ENCODE measurements at regions not wholly inside any gene's neighbourhood (a gene's known extent, or its start where the extent isn't known, plus 50 kb on each side); places are given as distances from the start of the nearest gene placed in this dataset.

DNA sequence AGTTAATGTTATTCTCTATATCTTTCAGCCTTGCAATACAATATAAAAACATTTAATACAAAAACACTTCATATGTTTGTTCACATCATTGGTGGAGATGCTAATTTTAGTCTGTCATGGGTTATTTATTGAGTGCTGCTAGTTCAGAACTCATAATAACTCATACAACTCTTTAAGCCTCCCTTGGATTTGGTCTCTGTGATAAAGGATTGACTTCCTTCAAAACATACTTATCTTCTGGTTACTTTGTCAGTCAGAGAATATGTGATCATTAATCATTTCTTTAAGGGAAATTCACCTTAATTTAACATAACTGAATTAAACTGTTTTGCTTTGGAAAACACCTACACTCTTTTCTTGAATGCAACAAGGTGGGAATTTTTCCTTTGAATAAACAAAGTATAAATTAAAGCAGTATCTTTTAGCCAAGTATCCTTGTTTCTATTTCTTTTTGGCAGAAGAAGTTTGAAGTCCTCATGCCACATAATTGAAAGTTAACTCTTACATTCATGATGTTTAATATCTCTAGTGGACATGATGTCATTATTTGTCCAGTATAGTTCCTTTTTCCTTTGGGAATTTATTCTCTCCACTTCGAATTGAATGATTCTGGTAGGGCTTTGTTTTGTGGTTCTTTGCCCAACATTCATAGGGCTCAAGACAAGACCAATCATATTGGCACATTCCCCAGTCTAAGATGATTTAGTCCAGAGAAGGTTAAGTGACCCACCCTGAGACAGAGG is 133.2 kb upstream of the CENPW start:
- no peak overlapping the region for H3K27ac ChIP-seq (ENCODE audit: low read depth in 1 of 2, low read length in 2 of 2)
- 82% methylated on average over 1 of the region's 1 CpG for WGBS
- TF ChIP-seq, protein P1, sequence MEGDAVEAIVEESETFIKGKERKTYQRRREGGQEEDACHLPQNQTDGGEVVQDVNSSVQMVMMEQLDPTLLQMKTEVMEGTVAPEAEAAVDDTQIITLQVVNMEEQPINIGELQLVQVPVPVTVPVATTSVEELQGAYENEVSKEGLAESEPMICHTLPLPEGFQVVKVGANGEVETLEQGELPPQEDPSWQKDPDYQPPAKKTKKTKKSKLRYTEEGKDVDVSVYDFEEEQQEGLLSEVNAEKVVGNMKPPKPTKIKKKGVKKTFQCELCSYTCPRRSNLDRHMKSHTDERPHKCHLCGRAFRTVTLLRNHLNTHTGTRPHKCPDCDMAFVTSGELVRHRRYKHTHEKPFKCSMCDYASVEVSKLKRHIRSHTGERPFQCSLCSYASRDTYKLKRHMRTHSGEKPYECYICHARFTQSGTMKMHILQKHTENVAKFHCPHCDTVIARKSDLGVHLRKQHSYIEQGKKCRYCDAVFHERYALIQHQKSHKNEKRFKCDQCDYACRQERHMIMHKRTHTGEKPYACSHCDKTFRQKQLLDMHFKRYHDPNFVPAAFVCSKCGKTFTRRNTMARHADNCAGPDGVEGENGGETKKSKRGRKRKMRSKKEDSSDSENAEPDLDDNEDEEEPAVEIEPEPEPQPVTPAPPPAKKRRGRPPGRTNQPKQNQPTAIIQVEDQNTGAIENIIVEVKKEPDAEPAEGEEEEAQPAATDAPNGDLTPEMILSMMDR (IDR thresholded peaks at IDR 0.05; ENCODE audit: low read depth, low read length, missing input control): no peak
- TF ChIP-seq, protein P2, sequence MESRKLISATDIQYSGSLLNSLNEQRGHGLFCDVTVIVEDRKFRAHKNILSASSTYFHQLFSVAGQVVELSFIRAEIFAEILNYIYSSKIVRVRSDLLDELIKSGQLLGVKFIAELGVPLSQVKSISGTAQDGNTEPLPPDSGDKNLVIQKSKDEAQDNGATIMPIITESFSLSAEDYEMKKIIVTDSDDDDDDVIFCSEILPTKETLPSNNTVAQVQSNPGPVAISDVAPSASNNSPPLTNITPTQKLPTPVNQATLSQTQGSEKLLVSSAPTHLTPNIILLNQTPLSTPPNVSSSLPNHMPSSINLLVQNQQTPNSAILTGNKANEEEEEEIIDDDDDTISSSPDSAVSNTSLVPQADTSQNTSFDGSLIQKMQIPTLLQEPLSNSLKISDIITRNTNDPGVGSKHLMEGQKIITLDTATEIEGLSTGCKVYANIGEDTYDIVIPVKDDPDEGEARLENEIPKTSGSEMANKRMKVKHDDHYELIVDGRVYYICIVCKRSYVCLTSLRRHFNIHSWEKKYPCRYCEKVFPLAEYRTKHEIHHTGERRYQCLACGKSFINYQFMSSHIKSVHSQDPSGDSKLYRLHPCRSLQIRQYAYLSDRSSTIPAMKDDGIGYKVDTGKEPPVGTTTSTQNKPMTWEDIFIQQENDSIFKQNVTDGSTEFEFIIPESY (IDR thresholded peaks at IDR 0.05): no peak
- TF ChIP-seq EGR1 (IDR thresholded peaks at IDR 0.05; ENCODE audit: low read depth in 2 of 2): no peak
- TF ChIP-seq RAD21 (IDR thresholded peaks at IDR 0.05): no peak
- TF ChIP-seq FOXA1 (IDR thresholded peaks at IDR 0.05): no peak
- TF ChIP-seq JUND (IDR thresholded peaks at IDR 0.05): no peak
- TF ChIP-seq YY1 (IDR thresholded peaks at IDR 0.05): no peak
- TF ChIP-seq, protein P3, sequence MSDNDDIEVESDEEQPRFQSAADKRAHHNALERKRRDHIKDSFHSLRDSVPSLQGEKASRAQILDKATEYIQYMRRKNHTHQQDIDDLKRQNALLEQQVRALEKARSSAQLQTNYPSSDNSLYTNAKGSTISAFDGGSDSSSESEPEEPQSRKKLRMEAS (IDR thresholded peaks at IDR 0.05): no peak
- TF ChIP-seq RXRA (IDR thresholded peaks at IDR 0.05): no peak
- TF ChIP-seq, protein P4, sequence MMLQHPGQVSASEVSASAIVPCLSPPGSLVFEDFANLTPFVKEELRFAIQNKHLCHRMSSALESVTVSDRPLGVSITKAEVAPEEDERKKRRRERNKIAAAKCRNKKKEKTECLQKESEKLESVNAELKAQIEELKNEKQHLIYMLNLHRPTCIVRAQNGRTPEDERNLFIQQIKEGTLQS (IDR thresholded peaks at IDR 0.05): no peak
- TF ChIP-seq NR2F2 (IDR thresholded peaks at IDR 0.05): no peak
- TF ChIP-seq FOXA2 (IDR thresholded peaks at IDR 0.05): no peak
- TF ChIP-seq, protein P5, sequence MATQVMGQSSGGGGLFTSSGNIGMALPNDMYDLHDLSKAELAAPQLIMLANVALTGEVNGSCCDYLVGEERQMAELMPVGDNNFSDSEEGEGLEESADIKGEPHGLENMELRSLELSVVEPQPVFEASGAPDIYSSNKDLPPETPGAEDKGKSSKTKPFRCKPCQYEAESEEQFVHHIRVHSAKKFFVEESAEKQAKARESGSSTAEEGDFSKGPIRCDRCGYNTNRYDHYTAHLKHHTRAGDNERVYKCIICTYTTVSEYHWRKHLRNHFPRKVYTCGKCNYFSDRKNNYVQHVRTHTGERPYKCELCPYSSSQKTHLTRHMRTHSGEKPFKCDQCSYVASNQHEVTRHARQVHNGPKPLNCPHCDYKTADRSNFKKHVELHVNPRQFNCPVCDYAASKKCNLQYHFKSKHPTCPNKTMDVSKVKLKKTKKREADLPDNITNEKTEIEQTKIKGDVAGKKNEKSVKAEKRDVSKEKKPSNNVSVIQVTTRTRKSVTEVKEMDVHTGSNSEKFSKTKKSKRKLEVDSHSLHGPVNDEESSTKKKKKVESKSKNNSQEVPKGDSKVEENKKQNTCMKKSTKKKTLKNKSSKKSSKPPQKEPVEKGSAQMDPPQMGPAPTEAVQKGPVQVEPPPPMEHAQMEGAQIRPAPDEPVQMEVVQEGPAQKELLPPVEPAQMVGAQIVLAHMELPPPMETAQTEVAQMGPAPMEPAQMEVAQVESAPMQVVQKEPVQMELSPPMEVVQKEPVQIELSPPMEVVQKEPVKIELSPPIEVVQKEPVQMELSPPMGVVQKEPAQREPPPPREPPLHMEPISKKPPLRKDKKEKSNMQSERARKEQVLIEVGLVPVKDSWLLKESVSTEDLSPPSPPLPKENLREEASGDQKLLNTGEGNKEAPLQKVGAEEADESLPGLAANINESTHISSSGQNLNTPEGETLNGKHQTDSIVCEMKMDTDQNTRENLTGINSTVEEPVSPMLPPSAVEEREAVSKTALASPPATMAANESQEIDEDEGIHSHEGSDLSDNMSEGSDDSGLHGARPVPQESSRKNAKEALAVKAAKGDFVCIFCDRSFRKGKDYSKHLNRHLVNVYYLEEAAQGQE (IDR thresholded peaks at IDR 0.05): no peak
- TF ChIP-seq TAF1 (conservative IDR thresholded peaks at IDR 0.05): no peak
- no peak for TF ChIP-seq HNF4G (IDR thresholded peaks at IDR 0.05)
- TF ChIP-seq GABPA (IDR thresholded peaks at IDR 0.05 in 1 of 2, conservative IDR thresholded peaks at IDR 0.05 in 1 of 2): no peak
- no peaks in the 10 kb centered on the region for H3K9me3 ChIP-seq (ENCODE audit: control insufficient read depth in 4 of 4, low read length in 3 of 4)
- H3K9ac ChIP-seq (ENCODE audit: low read depth in 1 of 2, low read length in 2 of 2): no peak overlapping the region
- H3K36me3 ChIP-seq (ENCODE audit: control insufficient read depth in 4 of 4, insufficient read depth in 3 of 4, low read depth in 1 of 4, low read length in 3 of 4): no peaks in the 10 kb centered on the region
- no peaks in the 10 kb centered on the region for H3K4me1 ChIP-seq (ENCODE audit: control insufficient read depth in 4 of 4, insufficient read depth in 4 of 4, low read length in 3 of 4)
- no peaks in the 10 kb centered on the region for H3K27me3 ChIP-seq (ENCODE audit: control insufficient read depth in 4 of 4, insufficient read depth in 4 of 4, low read length in 3 of 4)
- no peak for DNase-seq (ENCODE audit: low spot score)
- no peak overlapping the region for H3K4me3 ChIP-seq (ENCODE audit: low read depth in 1 of 3, low read length in 3 of 3)
